Subcutaneous abdominal adipose tissue (tissue), 5 donors: ENCODE measurements at regions not wholly inside any gene's neighbourhood (a gene's known extent, or its start where the extent isn't known, plus 50 kb on each side); places are given as distances from the start of the nearest gene placed in this dataset.
A peak's percentile ranks its signal among the peaks of the same experiment; 100 is the strongest.
"Not testable (repeated sequence)": the region's sequence is repeated elsewhere in the genome, so short reads cannot be mapped to it uniquely, and the experiment has no call there.

ENCODE experiments used
- H3K27ac ChIP-seq: one replicate; pipeline ENCODE4 v1.7.0; 2013; ENCODE audit warnings: low read depth, mild to moderate bottlenecking, inconsistent platforms, low read length, moderate library complexity
- H3K27me3 ChIP-seq, 5 donors: one replicate each; pipeline ENCODE4 v1.7.0; 2013; ENCODE audit warnings: low read length in 5 of 5, inconsistent platforms in 1 of 5; ENCODE audit not compliant: control insufficient read depth in 5 of 5, insufficient read depth in 4 of 5
- H3K36me3 ChIP-seq, 5 donors: one replicate each; pipeline ENCODE4 v1.7.0; 2013; ENCODE audit warnings: low read length in 5 of 5; ENCODE audit not compliant: control insufficient read depth in 5 of 5, insufficient read depth in 5 of 5
- H3K4me1 ChIP-seq, 5 donors: one replicate each; pipeline ENCODE4 v1.7.0; 2013; ENCODE audit warnings: low read length in 5 of 5, mild to moderate bottlenecking in 3 of 5, moderate library complexity in 1 of 5; ENCODE audit not compliant: control insufficient read depth in 5 of 5, insufficient read depth in 5 of 5
- H3K4me3 ChIP-seq, 5 donors: one replicate each; pipeline ENCODE4 v1.7.0; 2013; ENCODE audit warnings: low read length in 5 of 5, low read depth in 1 of 5
- H3K9ac ChIP-seq, 5 donors: one replicate each; pipeline ENCODE4 v1.7.0; 2013; ENCODE audit warnings: low read length in 5 of 5, mild to moderate bottlenecking in 4 of 5, moderate library complexity in 3 of 5
- H3K9me3 ChIP-seq, 5 donors: one replicate each; pipeline ENCODE4 v1.7.0; 2013; ENCODE audit warnings: low read length in 5 of 5; ENCODE audit not compliant: control insufficient read depth in 5 of 5
- donor health status: healthy.
- donor health status: healthy.
- donor health status: healthy.
- donor health status: healthy.
- donor health status: healthy.

- H3K4me3 ChIP-seq: no peak overlapping the region
- no peak overlapping the region for H3K27ac ChIP-seq
- no peaks in the 10 kb centered on the region for H3K27me3 ChIP-seq
- H3K9me3 ChIP-seq: no peaks in the 10 kb centered on the region
- H3K4me1 ChIP-seq: peaks cover 4 to 53% (median 33%) of the 10 kb centered on the region in 5 donors
- no peaks in the 10 kb centered on the region for H3K36me3 ChIP-seq
- H3K9ac ChIP-seq: no peak overlapping the region
Observed at GRCh38 chr6:14883921-14884320, 361.9 kb upstream of the JARID2 start.

GRCh38 chr6:14885498-14885897 is 360.4 kb upstream of the JARID2 start:
- H3K9ac ChIP-seq: no peak overlapping the region
- H3K36me3 ChIP-seq: no peaks in the 10 kb centered on the region
- H3K9me3 ChIP-seq: no peaks in the 10 kb centered on the region
- no peak overlapping the region for H3K4me3 ChIP-seq
- no peaks in the 10 kb centered on the region for H3K27me3 ChIP-seq
- H3K27ac ChIP-seq: no peak overlapping the region
- peaks cover 4 to 47% (median 26%) of the 10 kb centered on the region in 5 donors for H3K4me1 ChIP-seq

GRCh38 chr6:14887181-14887580 is 358.7 kb upstream of the JARID2 start:
- Histone ChIP-seq H3K9me3 (no peaks in the 10 kb centered on the region), H3K4me1 (peaks cover 2 to 33% (median 25%) of the 10 kb centered on the region in 5 donors), H3K9ac (no peak overlapping the region), H3K27ac (no peak overlapping the region), H3K36me3 (no peaks in the 10 kb centered on the region), H3K4me3 (no peak overlapping the region), H3K27me3 (no peaks in the 10 kb centered on the region)

GRCh38 chr6:14887986-14888574 is 357.8 kb upstream of the JARID2 start:
- Histone ChIP-seq H3K9ac (no peak overlapping the region), H3K27ac (peak overlapping the region; percentile 21)

GRCh38 chr6:14888575-14889000 is 357.3 kb upstream of the JARID2 start:
- no peaks in the 10 kb centered on the region for H3K9me3 ChIP-seq
- H3K4me1 ChIP-seq: peaks cover 0 to 21% (median 14%) of the 10 kb centered on the region in 5 donors
- H3K27me3 ChIP-seq: no peaks in the 10 kb centered on the region
- no peaks in the 10 kb centered on the region for H3K36me3 ChIP-seq
- peak overlapping the region; percentile 21 for H3K27ac ChIP-seq
- H3K9ac ChIP-seq: no peak overlapping the region
- H3K4me3 ChIP-seq: no peak overlapping the region

More at GRCh38 chr6:14887986-14888574, 357.8 kb upstream of the JARID2 start:
- H3K27me3 ChIP-seq: no peaks in the 10 kb centered on the region
- H3K4me3 ChIP-seq: no peak overlapping the region
- no peaks in the 10 kb centered on the region for H3K9me3 ChIP-seq
- no peaks in the 10 kb centered on the region for H3K36me3 ChIP-seq
- H3K4me1 ChIP-seq: peaks cover 0 to 24% (median 16%) of the 10 kb centered on the region in 5 donors

GRCh38 chr6:14889188-14889587 is 356.7 kb upstream of the JARID2 start:
- Histone ChIP-seq H3K27me3 (no peaks in the 10 kb centered on the region), H3K36me3 (no peaks in the 10 kb centered on the region), H3K4me1 (peaks cover 0 to 15% (median 11%) of the 10 kb centered on the region in 5 donors), H3K4me3 (no peak overlapping the region), H3K9me3 (no peaks in the 10 kb centered on the region), H3K27ac (no peak overlapping the region), H3K9ac (no peak overlapping the region)

GRCh38 chr6:14889611-14890593 is 356.0 kb upstream of the JARID2 start:
- Histone ChIP-seq H3K27ac (no peak overlapping the region), H3K9me3 (no peaks in the 10 kb centered on the region), H3K36me3 (no peaks in the 10 kb centered on the region), H3K9ac (no peak overlapping the region), H3K27me3 (no peaks in the 10 kb centered on the region), H3K4me3 (no peak overlapping the region), H3K4me1 (peaks cover 0 to 14% (median 9%) of the 10 kb centered on the region in 5 donors)

- not testable (repeated sequence) for H3K27ac ChIP-seq, H3K27me3 ChIP-seq, H3K9ac ChIP-seq, H3K36me3 ChIP-seq, H3K9me3 ChIP-seq, H3K4me3 ChIP-seq
- peaks cover 0 to 14% (median 9%) of the 10 kb centered on the region in 5 donors for H3K4me1 ChIP-seq
Observed at GRCh38 chr6:14891820-14892375, 354.0 kb upstream of the JARID2 start.

- H3K27ac ChIP-seq: no peak overlapping the region
- no peaks in the 10 kb centered on the region for H3K9me3 ChIP-seq
- H3K4me1 ChIP-seq: no peaks in the 10 kb centered on the region
- no peak overlapping the region for H3K9ac ChIP-seq
- no peak overlapping the region for H3K4me3 ChIP-seq
- no peaks in the 10 kb centered on the region for H3K36me3 ChIP-seq
- no peaks in the 10 kb centered on the region for H3K27me3 ChIP-seq
Observed at GRCh38 chr6:14894105-14894504, 351.8 kb upstream of the JARID2 start.

GRCh38 chr6:14896475-14896874 is 349.4 kb upstream of the JARID2 start:
- H3K27me3 ChIP-seq: no peaks in the 10 kb centered on the region
- no peaks in the 10 kb centered on the region for H3K4me1 ChIP-seq
- H3K9me3 ChIP-seq: no peaks in the 10 kb centered on the region
- H3K9ac ChIP-seq: no peak overlapping the region
- H3K36me3 ChIP-seq: no peaks in the 10 kb centered on the region
- no peak overlapping the region for H3K27ac ChIP-seq
- no peak overlapping the region for H3K4me3 ChIP-seq
